Omental fat pad (tissue), 3 donors: ENCODE measurements at regions not wholly inside any gene's neighbourhood (a gene's known extent, or its start where the extent isn't known, plus 50 kb on each side); places are given as distances from the start of the nearest gene placed in this dataset.
A peak's percentile ranks its signal among the peaks of the same experiment; 100 is the strongest.

Source experiments
- ATAC-seq: fragments of 150-250 bp; one replicate; pipeline ENCODE4 v1.9.1; 2016; ENCODE audit warnings: mild to moderate bottlenecking, moderate library complexity; ENCODE audit not compliant: low FRiP score
- DNase-seq: peaks from one replicate; pipeline ENCODE4 v3.0.0-alpha.2; 2019; ENCODE audit warnings: low spot score
- TF ChIP-seq, protein P1 (sequence below), 3 donors: fragments of 450-650 bp; IDR thresholded peaks; one replicate each; pipeline ENCODE4 v1.5.1; 2016 to 2017; ENCODE audit warnings: antibody characterized with exemption in 3 of 3, mild to moderate bottlenecking in 3 of 3, moderate library complexity in 2 of 3

DNA sequence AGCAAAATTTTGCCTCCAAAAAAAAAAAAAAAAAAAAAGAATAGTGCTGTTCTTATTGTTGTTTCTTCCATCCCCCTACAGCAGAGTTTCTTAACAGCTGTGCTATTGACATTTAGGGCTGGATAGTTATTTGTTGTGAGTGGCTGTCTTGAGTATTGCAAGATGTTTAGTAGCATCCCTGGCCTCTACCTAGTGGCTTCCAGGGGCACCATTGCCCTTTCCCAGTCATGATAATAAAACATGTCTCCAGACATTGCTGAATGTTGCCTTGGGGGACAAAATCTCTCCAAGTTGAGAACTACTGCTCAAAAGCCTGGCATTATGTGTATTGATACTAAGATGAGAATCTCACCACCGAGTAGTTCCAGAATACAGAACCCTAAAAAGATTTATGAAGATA, 108.7 kb downstream of the PALM2AKAP2 start:
- ATAC-seq (no peak), DNase-seq (no peak)

DNA sequence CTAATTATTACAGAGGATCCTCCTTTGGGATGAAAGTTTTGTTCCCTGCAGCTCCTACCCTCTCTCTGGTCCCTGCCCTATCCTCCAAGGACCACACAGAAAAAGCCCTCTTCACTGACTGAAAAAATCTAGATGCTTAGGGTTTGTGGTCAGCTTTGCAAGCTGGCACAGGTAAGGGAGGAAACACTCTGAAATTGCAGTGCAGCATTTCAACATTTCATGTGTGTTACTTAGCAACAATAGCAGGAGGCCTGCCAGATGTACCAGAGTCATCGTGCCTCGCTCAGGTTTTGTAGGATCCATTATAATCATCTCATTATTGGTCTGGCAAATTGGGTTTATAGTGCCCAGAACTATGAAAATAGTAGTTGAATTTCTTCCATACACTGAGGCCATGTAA, 109.5 kb downstream of the PALM2AKAP2 start:
- TF ChIP-seq, protein P1, sequence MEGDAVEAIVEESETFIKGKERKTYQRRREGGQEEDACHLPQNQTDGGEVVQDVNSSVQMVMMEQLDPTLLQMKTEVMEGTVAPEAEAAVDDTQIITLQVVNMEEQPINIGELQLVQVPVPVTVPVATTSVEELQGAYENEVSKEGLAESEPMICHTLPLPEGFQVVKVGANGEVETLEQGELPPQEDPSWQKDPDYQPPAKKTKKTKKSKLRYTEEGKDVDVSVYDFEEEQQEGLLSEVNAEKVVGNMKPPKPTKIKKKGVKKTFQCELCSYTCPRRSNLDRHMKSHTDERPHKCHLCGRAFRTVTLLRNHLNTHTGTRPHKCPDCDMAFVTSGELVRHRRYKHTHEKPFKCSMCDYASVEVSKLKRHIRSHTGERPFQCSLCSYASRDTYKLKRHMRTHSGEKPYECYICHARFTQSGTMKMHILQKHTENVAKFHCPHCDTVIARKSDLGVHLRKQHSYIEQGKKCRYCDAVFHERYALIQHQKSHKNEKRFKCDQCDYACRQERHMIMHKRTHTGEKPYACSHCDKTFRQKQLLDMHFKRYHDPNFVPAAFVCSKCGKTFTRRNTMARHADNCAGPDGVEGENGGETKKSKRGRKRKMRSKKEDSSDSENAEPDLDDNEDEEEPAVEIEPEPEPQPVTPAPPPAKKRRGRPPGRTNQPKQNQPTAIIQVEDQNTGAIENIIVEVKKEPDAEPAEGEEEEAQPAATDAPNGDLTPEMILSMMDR (IDR thresholded peaks at IDR 0.05) = no peak
- ATAC-seq = no peak
- no peak for DNase-seq

More for the DNA sequence above, 108.7 kb downstream of the PALM2AKAP2 start:
- TF ChIP-seq, protein P1 (IDR thresholded peaks at IDR 0.05) = no peak

DNA sequence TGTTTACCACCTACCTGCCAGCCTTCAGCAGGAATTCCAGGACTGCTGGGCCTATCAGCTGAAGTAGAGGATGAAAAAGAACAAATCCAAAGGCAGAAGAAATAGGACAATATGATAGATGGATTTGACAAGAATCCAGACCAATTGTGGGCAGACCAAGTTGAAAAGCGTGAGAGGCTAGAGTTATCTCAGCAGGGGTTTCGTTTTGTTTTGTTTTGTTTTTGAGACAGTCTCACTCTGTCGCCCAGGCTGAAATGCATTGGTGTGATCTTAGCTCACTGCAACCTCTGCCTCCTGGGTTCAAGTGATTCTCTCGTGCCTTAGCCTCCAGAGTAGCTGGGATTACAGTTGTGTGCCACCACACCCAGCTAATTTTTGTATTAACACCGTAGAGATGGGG, 113.2 kb downstream of the PALM2AKAP2 start:
- TF ChIP-seq, protein P1 (IDR thresholded peaks at IDR 0.05) = no peak
- ATAC-seq (no peak), DNase-seq (no peak)

DNA sequence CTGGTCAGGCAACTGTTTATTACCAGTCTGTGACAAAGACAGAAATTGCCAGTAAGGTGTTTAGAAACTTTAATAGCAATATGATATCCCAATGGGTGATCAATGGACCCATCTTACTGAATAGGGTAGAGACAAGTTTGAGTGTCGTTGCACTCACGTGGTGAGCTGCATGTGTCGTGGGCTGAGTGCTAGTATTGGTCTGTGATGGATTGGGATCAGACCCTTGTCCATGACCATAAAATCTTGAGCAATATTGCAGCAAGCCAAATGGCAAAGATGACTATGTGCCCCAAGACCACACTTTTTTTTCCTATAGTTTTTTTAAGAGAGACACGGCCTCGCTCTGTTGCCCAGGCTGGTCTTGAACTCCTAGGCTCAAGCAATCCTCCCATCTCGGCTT, 114.5 kb downstream of the PALM2AKAP2 start:
- ATAC-seq (no peak), DNase-seq (no peak)
- TF ChIP-seq, protein P1 (IDR thresholded peaks at IDR 0.05) = no peak

DNA sequence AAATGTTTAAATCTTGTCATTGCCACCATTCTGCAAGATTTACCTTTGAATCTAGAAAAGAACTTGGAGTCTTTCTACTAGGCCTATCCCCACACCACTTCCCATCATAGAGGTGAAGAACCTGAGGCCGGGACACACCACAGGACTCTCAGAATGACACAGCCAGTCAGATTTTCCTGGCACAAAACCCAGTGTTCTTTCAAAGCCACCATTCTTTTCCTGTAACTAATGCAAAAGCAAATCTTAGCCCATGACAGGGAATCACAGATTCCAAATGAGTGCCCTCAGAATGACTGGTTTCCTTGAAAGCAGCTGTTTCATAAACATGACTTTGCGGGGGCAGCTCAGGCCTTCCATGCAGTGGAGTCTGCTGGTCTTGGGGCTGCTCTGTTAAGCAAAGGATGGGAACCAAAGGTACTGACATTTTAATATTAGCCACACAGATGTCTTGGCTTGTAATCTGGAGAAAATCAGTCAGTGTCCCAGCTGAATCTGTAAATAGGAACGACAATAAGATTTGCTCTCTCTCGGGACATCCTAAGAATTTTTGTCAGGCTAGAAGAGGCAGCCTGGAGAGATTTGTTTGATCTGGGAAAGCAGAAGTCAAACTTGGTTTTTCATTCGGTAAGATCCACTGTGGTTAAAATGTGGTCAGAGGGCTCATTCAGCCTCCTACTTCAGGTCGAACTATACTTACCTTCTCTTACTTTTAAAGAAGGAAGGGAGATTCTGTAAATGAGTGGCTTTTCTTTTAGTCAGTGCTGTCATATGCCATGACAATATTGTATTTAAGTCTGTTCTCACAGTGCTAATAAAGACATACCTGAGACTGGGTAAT, 115.1 kb downstream of the PALM2AKAP2 start:
- TF ChIP-seq, protein P1 (IDR thresholded peaks at IDR 0.05) = no peak
- no peak for ATAC-seq
- no peak for DNase-seq

DNA sequence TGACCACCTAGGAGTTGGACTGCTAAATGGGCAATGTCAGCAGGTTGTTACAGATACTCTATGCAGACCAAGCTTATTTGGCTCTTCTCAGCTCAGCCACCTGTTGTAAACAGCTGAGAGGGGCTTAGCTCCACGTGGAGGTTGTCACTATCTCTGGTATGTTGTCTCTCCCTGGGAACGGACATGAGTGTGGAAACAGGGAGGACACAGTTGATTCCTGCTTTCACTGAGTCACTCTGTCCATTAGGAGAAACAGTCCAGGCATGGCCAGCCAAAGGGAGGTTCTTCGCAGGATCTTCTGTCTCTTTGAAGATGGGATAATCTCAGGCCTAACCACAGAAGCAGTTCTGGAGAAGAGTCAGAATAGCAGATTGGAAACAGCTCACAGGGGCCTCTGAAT, 121.2 kb downstream of the PALM2AKAP2 start:
- TF ChIP-seq, protein P1 (IDR thresholded peaks at IDR 0.05) = no peak
- DNase-seq = no peak
- no peak for ATAC-seq

DNA sequence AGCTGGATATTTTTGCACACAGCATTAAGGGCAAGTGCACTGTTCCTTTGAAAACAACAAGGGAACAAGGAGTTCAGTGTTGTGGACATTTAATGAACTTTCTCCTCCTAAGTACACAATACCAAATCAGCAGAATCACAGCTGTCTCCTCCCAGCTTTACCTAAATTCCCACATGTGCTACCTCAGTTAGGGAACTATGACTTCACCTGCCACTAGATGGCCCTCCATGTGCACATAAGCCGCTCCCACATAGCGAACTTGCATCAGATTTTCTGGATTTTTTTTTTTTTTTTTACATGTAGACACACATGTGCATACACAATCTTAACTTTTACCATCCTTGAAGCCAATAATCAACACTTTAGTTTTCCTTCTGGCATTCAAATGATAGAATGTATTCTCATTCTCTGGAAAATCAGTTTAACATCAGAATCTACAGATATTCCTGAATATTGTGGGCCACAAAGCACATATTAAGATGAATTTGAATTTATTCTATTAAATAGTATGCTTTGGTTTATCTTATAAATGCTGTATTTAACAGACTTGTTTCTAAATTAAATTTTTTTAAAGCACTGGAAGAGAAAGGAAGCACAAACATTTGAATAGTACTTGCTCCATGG, 123.6 kb downstream of the PALM2AKAP2 start:
- TF ChIP-seq, protein P1 (IDR thresholded peaks at IDR 0.05) = no peak
- DNase-seq (no peak), ATAC-seq (peak; percentile 56)
